ENCODE measurements at regions not wholly inside any gene's neighbourhood (a gene's known extent, or its start where the extent isn't known, plus 50 kb on each side); places are given as distances from the start of the nearest gene placed in this dataset.
"Not testable (repeated sequence)": the region's sequence is repeated elsewhere in the genome, so short reads cannot be mapped to it uniquely, and the experiment has no call there.

- no peak for DNase-seq
These were observed 357.4 kb downstream of the RSL24D1 start for GRCh38 chr15:54839379-54839778.

GRCh38 chr15:54836052-54836795 is 360.5 kb downstream of the RSL24D1 start:
- no peak for DNase-seq

- no peak for DNase-seq
These were observed 366.9 kb downstream of the RSL24D1 start for GRCh38 chr15:54829821-54830220.

- no peak for DNase-seq
These were observed 375.9 kb downstream of the RSL24D1 start for GRCh38 chr15:54820811-54821210.

- no peak for DNase-seq
These were observed 376.6 kb downstream of the RSL24D1 start for GRCh38 chr15:54820098-54820497.

- DNase-seq, result no peak
These were observed 380.3 kb downstream of the RSL24D1 start for GRCh38 chr15:54816401-54816800.

GRCh38 chr15:54815556-54815955 is 381.2 kb downstream of the RSL24D1 start:
- DNase-seq, result no peak

- no peak for DNase-seq
These were observed 384.4 kb downstream of the RSL24D1 start for GRCh38 chr15:54812383-54812782.

GRCh38 chr15:54810496-54810895 is 386.2 kb downstream of the RSL24D1 start:
- no peak for DNase-seq

GRCh38 chr15:54810031-54810430 is 386.7 kb downstream of the RSL24D1 start:
- no peak for DNase-seq

- no peak for DNase-seq
These were observed 388.4 kb downstream of the RSL24D1 start for GRCh38 chr15:54808321-54808720.

- no peak for DNase-seq
These were observed 392.8 kb downstream of the RSL24D1 start for GRCh38 chr15:54803987-54804386.

- DNase-seq, result no peak
These were observed 393.5 kb downstream of the RSL24D1 start for GRCh38 chr15:54803134-54803808.

- no peak for DNase-seq
These were observed 404.2 kb downstream of the RSL24D1 start for GRCh38 chr15:54792526-54792925.

GRCh38 chr15:54790693-54791092 is 406.0 kb downstream of the RSL24D1 start:
- no peak for DNase-seq

GRCh38 chr15:54789376-54789775 is 407.4 kb downstream of the RSL24D1 start:
- DNase-seq, result no peak

GRCh38 chr15:54781220-54781619 is 415.5 kb downstream of the RSL24D1 start:
- not testable (repeated sequence) for DNase-seq

GRCh38 chr15:54779271-54779670 is 417.5 kb downstream of the RSL24D1 start:
- no peak for DNase-seq

GRCh38 chr15:54776410-54776809 is 420.3 kb downstream of the RSL24D1 start:
- DNase-seq, result no peak

- DNase-seq, result no peak
These were observed 424.1 kb downstream of the RSL24D1 start for GRCh38 chr15:54772663-54773062.

- not testable (repeated sequence) for DNase-seq
These were observed 447.3 kb downstream of the RSL24D1 start for GRCh38 chr15:54749461-54749860.

GRCh38 chr15:54722342-54722986 is 474.3 kb downstream of the RSL24D1 start:
- DNase-seq, result no peak

- DNase-seq, result no peak
These were observed 477.4 kb downstream of the RSL24D1 start for GRCh38 chr15:54719325-54719724.
